H1 (cell line): ENCODE measurements at regions not wholly inside any gene's neighbourhood (a gene's known extent, or its start where the extent isn't known, plus 50 kb on each side); places are given as distances from the start of the nearest gene placed in this dataset.

ENCODE experiments used
- BCL11A ChIP-seq, 2 experiments: IDR thresholded peaks; one replicate each; pipeline ENCODE4 v1.6.1; 2011; ENCODE audit warnings: low read depth in 2 of 2, low read length in 2 of 2, mild to moderate bottlenecking in 2 of 2
- CBX8 ChIP-seq: fragments of 300-800, 300-1000 bp; sonication (generic); IDR thresholded peaks from 2 replicates; pipeline ENCODE4 v1.7.1; 2016; ENCODE audit warnings: low read depth, low read length, borderline replicate concordance
- CTCF ChIP-seq, 3 experiments: IDR thresholded peaks; 1 replicate in 2 of 3; 2 replicates in 1 of 3; pipeline versions ENCODE4 v1.5.1 to v1.6.1; 2011; ENCODE audit warnings: low read length in 3 of 3, mild to moderate bottlenecking in 3 of 3, inconsistent platforms in 2 of 3, low read depth in 1 of 3, moderate library complexity in 1 of 3; ENCODE audit not compliant: insufficient read depth in 1 of 3; ENCODE audit errors: control extremely low read depth in 1 of 3
- EGR1 ChIP-seq: IDR thresholded peaks from 2 replicates; pipeline ENCODE4 v1.6.1; 2011; ENCODE audit warnings: low read depth, low read length, borderline replicate concordance
- TCF12 ChIP-seq: IDR thresholded peaks from 2 replicates; pipeline ENCODE4 v1.6.1; 2011; ENCODE audit warnings: low read depth, mild to moderate bottlenecking, low read length

GRCh38 chr2:147382322-147382948 lies 462.4 kb upstream of the ACVR2A start:
- TF ChIP-seq TCF12, result no peak
- no peak for TF ChIP-seq CBX8
- TF ChIP-seq BCL11A (IDR thresholded peaks at IDR 0.05; ENCODE audit: low read depth in 2 of 2, low read length in 2 of 2), result no peak
- TF ChIP-seq CTCF (IDR thresholded peaks at IDR 0.05; ENCODE audit: control extremely low read depth in 1 of 3, insufficient read depth in 1 of 3, low read depth in 1 of 3, low read length in 3 of 3), result no peak
- no peak for TF ChIP-seq EGR1
